H1 (cell line): ENCODE measurements at regions not wholly inside any gene's neighbourhood (a gene's known extent, or its start where the extent isn't known, plus 50 kb on each side); places are given as distances from the start of the nearest gene placed in this dataset.

ENCODE experiments used
- CTCF ChIA-PET: fragments of 300-600 bp; sonication (Branson Sonifier 250); formaldehyde crosslinking; loops from one replicate; lab custom pipeline; 2021; ENCODE audit not compliant: partially characterized antibody; lab: Charles Lee
- POLR2A ChIA-PET: fragments of 300-600 bp; sonication (Branson Sonifier 250); formaldehyde crosslinking; loops from one replicate; lab custom pipeline; 2021; ENCODE audit warnings: inconsistent platforms; ENCODE audit not compliant: partially characterized antibody; lab: Charles Lee
- DNase-seq, 2 experiments: peaks; one replicate each; pipeline versions ENCODE4 v3.0.0 to v3.0.0-alpha.2; 2010 to 2022; ENCODE audit warnings: low spot score in 2 of 2, low read depth in 1 of 2, mixed read lengths in 1 of 2
- FAIRE-seq: peaks from 2 replicates; lab custom pipeline; 2011; peaks lifted over from hg19 to GRCh38; lab: Jason Lieb, UNC
- H2AFZ ChIP-seq: 2 replicates; pipeline ENCODE4 v1.8.1; 2012; ENCODE audit warnings: low read length, inconsistent platforms
- H2AK5ac ChIP-seq: 2 replicates; pipeline ENCODE4 v1.6.1; 2013; ENCODE audit warnings: low read depth, low read length
- H2BK120ac ChIP-seq: replicated peaks from 2 replicates; pipeline ENCODE3; 2013; ENCODE audit warnings: low read depth, low read length, inconsistent platforms
- H2BK12ac ChIP-seq: 2 replicates; pipeline ENCODE4 v1.6.1; 2013; ENCODE audit warnings: low read depth, low read length
- H2BK15ac ChIP-seq: 2 replicates; pipeline ENCODE4 v1.6.1; 2013; ENCODE audit warnings: low read length
- H2BK20ac ChIP-seq: 2 replicates; pipeline ENCODE4 v1.6.1; 2013; ENCODE audit warnings: low read length
- H2BK5ac ChIP-seq: 2 replicates; pipeline ENCODE4 v1.6.1; 2013; ENCODE audit warnings: low read depth, low read length
- H3K14ac ChIP-seq: 2 replicates; pipeline ENCODE4 v1.6.1; 2013; ENCODE audit warnings: inconsistent platforms; ENCODE audit not compliant: insufficient read length
- H3K18ac ChIP-seq: 2 replicates; pipeline ENCODE4 v1.6.1; 2013; ENCODE audit warnings: low read length; ENCODE audit errors: extremely low read depth
- H3K23ac ChIP-seq: 2 replicates; pipeline ENCODE4 v1.6.1; 2013; ENCODE audit warnings: inconsistent platforms; ENCODE audit not compliant: insufficient read length
- H3K23me2 ChIP-seq: 2 replicates; pipeline ENCODE4 v1.6.1; 2013; ENCODE audit warnings: low read depth, low read length
- H3K27ac ChIP-seq: 2 replicates; pipeline ENCODE4 v1.6.1; 2011; ENCODE audit warnings: low read depth, low read length, inconsistent platforms
- H3K27me3 ChIP-seq, 4 experiments: replicated peaks in 1 of 4; 1 replicate in 1 of 4; 2 replicates in 3 of 4; pipeline versions ENCODE4 v1.6.1 to v1.8.1; 2011 to 2013; ENCODE audit warnings: low read length in 3 of 4, mild to moderate bottlenecking in 3 of 4, inconsistent platforms in 2 of 4, mixed read lengths in 2 of 4, moderate library complexity in 1 of 4; ENCODE audit not compliant: control insufficient read depth in 3 of 4, insufficient read depth in 3 of 4; ENCODE audit errors: extremely low read depth in 1 of 4
- H3K36me3 ChIP-seq, 4 experiments: 2 replicates each; pipeline versions ENCODE4 v1.6.1 to v1.8.1; 2011 to 2013; ENCODE audit warnings: mild to moderate bottlenecking in 4 of 4, low read length in 3 of 4, moderate library complexity in 2 of 4, control low read depth in 1 of 4, inconsistent platforms in 1 of 4; ENCODE audit not compliant: insufficient read depth in 4 of 4, control insufficient read depth in 2 of 4
- H3K4ac ChIP-seq: replicated peaks from 2 replicates; pipeline ENCODE3; 2013; ENCODE audit warnings: low read length, low read depth, mixed read lengths, inconsistent platforms; ENCODE audit not compliant: insufficient read length
- H3K4me1 ChIP-seq, 4 experiments: replicated peaks in 1 of 4; 1 replicate in 1 of 4; 2 replicates in 3 of 4; pipeline versions ENCODE4 v1.6.1 to v1.8.1; 2011 to 2013; ENCODE audit warnings: low read length in 3 of 4, inconsistent platforms in 2 of 4, mixed read lengths in 1 of 4; ENCODE audit not compliant: insufficient read depth in 4 of 4, control insufficient read depth in 3 of 4
- H3K4me2 ChIP-seq, 2 experiments: 2 replicates each; pipeline versions ENCODE4 v1.6.1 to v1.8.1; 2011 to 2013; ENCODE audit warnings: low read depth in 2 of 2, low read length in 2 of 2, control low read depth in 1 of 2, inconsistent platforms in 1 of 2, mild to moderate bottlenecking in 1 of 2; ENCODE audit not compliant: insufficient read depth in 1 of 2
- H3K4me3 ChIP-seq, 4 experiments: fragments of 200-600, 300-600 bp in 1 of 4; sonication (generic), shearing (Covaris generic), sonication (Bioruptor Twin) in 1 of 4; 2 replicates each; pipeline versions ENCODE4 v1.5.1 to v1.8.1; 2011 to 2016; ENCODE audit warnings: low read length in 4 of 4, low read depth in 3 of 4, control low read depth in 2 of 4, inconsistent platforms in 2 of 4, mild to moderate bottlenecking in 2 of 4, mixed read lengths in 1 of 4, moderate library complexity in 1 of 4; ENCODE audit not compliant: insufficient read depth in 2 of 4; ENCODE audit errors: extremely low read depth in 1 of 4
- H3K56ac ChIP-seq: replicated peaks from 2 replicates; pipeline ENCODE3; 2013; ENCODE audit warnings: low read depth, mild to moderate bottlenecking, mixed read lengths, low read length, inconsistent platforms; ENCODE audit not compliant: insufficient read length
- H3K79me1 ChIP-seq: 2 replicates; pipeline ENCODE4 v1.6.1; 2013; ENCODE audit warnings: low read depth, low read length, control low read depth
- H3K79me2 ChIP-seq, 2 experiments: 2 replicates each; pipeline versions ENCODE4 v1.6.1 to v1.8.1; 2012 to 2013; ENCODE audit warnings: low read length in 2 of 2, mild to moderate bottlenecking in 2 of 2, inconsistent platforms in 1 of 2; ENCODE audit not compliant: insufficient read depth in 2 of 2, control insufficient read depth in 1 of 2
- H3K9ac ChIP-seq, 4 experiments: replicated peaks in 1 of 4; 1 replicate in 1 of 4; 2 replicates in 3 of 4; pipeline versions ENCODE4 v1.6.1 to v1.8.1; 2011 to 2013; ENCODE audit warnings: low read depth in 3 of 4, low read length in 3 of 4, control low read depth in 2 of 4, mild to moderate bottlenecking in 2 of 4, moderate library complexity in 2 of 4, inconsistent platforms in 1 of 4; ENCODE audit errors: extremely low read depth in 1 of 4
- H3K9me3 ChIP-seq, 2 experiments: 2 replicates each; pipeline versions ENCODE4 v1.6.1 to v1.8.1; 2012 to 2013; ENCODE audit warnings: mild to moderate bottlenecking in 2 of 2, moderate library complexity in 2 of 2, control low read depth in 1 of 2, inconsistent platforms in 1 of 2, low read depth in 1 of 2, low read length in 1 of 2, mixed read lengths in 1 of 2; ENCODE audit not compliant: insufficient read depth in 2 of 2
- H4K20me1 ChIP-seq, 2 experiments: replicated peaks in 1 of 2; 2 replicates each; pipeline versions ENCODE3 to v1.8.1; 2011 to 2013; ENCODE audit warnings: inconsistent platforms in 2 of 2, low read length in 2 of 2, mild to moderate bottlenecking in 1 of 2; ENCODE audit not compliant: insufficient read depth in 2 of 2, control insufficient read depth in 1 of 2
- H4K5ac ChIP-seq: 2 replicates; pipeline ENCODE4 v1.6.1; 2013; ENCODE audit warnings: low read length, low read depth, mixed read lengths, inconsistent platforms; ENCODE audit not compliant: insufficient read length
- H4K8ac ChIP-seq: 2 replicates; pipeline ENCODE4 v1.8.0; 2013; ENCODE audit warnings: mild to moderate bottlenecking, moderate library complexity, low read length, inconsistent platforms; ENCODE audit not compliant: insufficient read depth; ENCODE audit errors: extremely low read depth
- H4K91ac ChIP-seq: replicated peaks from 2 replicates; pipeline ENCODE3; 2013; ENCODE audit warnings: low read length, mixed read lengths, inconsistent platforms; ENCODE audit not compliant: insufficient read length
- CBX8 ChIP-seq: fragments of 300-800, 300-1000 bp; sonication (generic); IDR thresholded peaks from 2 replicates; pipeline ENCODE4 v1.7.1; 2016; ENCODE audit warnings: low read depth, low read length, borderline replicate concordance
- GTF2F1 ChIP-seq: IDR thresholded peaks from 2 replicates; pipeline ENCODE4 v1.6.1; 2012; ENCODE audit warnings: low read depth, low read length, improper control_type of control experiment, borderline replicate concordance
- WGBS, 2 experiments: shearing (Covaris generic) in 1 of 2; methylation state at CpG; one replicate each; pipeline versions ENCODE4 v1.1.6 to v1.1.7; 2013 to 2015; ENCODE audit warnings: low lambda C conversion rate in 2 of 2, mixed read lengths in 2 of 2, inconsistent platforms in 1 of 2, low coverage in 1 of 2, missing lambda C conversion rate in 1 of 2; ENCODE audit not compliant: insufficient replicate concordance in 2 of 2, insufficient coverage in 1 of 2, insufficient read length in 1 of 2; ENCODE audit errors: extremely low coverage in 1 of 2, missing lambda C conversion rate in 1 of 2; 5-methylcytosine and 5-hydroxymethylcytosine counted together

GRCh38 chr6:6090861-6091607, 84.3 kb upstream of the NRN1 start:
- no peak overlapping the region for H3K56ac ChIP-seq
- H2AFZ ChIP-seq, result no peak overlapping the region
- H4K5ac ChIP-seq, result no peak overlapping the region
- H2BK20ac ChIP-seq, result no peak overlapping the region
- H3K27me3 ChIP-seq, result no peaks in the 10 kb centered on the region
- H3K23me2 ChIP-seq, result no peaks in the 10 kb centered on the region
- no peak overlapping the region for H3K23ac ChIP-seq
- H3K79me2 ChIP-seq, result no peaks in the 10 kb centered on the region
- no peaks in the 10 kb centered on the region for H4K20me1 ChIP-seq
- no peak overlapping the region for H3K4me2 ChIP-seq
- no peak overlapping the region for H2AK5ac ChIP-seq
- FAIRE-seq (no peak), DNase-seq (no peak)
- no peak overlapping the region for H3K9ac ChIP-seq
- no peak overlapping the region for H2BK120ac ChIP-seq
- no peak overlapping the region for H3K4me3 ChIP-seq
- H3K36me3 ChIP-seq, result no peaks in the 10 kb centered on the region
- ChIA-PET CTCF (interaction anchor here (1.3 kb wide), 1 partner anchor 13 kb away, joined by 3 read pairs; no protein-coding TSS in a partner anchor), POLR2A (no interaction called here)
- no peak overlapping the region for H3K4ac ChIP-seq
- H3K14ac ChIP-seq, result no peak overlapping the region
- no peak overlapping the region for H4K91ac ChIP-seq
- H2BK12ac ChIP-seq, result no peak overlapping the region
- no peaks in the 10 kb centered on the region for H3K4me1 ChIP-seq
- no peak overlapping the region for H2BK15ac ChIP-seq
- H3K27ac ChIP-seq, result no peak overlapping the region
- H3K9me3 ChIP-seq, result no peaks in the 10 kb centered on the region
- 79% methylated on average over 5 of the region's 5 CpGs; no CpG with 5 or more reads in 1 of the 2 experiments for WGBS, 2 experiments
- H4K8ac ChIP-seq, result no peak overlapping the region; the same call in 1 of the 2 replicates
- H3K79me1 ChIP-seq, result no peaks in the 10 kb centered on the region
- no peak for TF ChIP-seq GTF2F1
- TF ChIP-seq CBX8, result no peak
- no peak overlapping the region for H3K18ac ChIP-seq
- H2BK5ac ChIP-seq, result no peak overlapping the region
